DND-41 (cell line): ENCODE measurements at regions not wholly inside any gene's neighbourhood (a gene's known extent, or its start where the extent isn't known, plus 50 kb on each side); places are given as distances from the start of the nearest gene placed in this dataset.

ENCODE experiments used
- CTCF ChIP-seq: IDR thresholded peaks from 2 replicates; pipeline ENCODE4 v1.5.1; 2012; ENCODE audit warnings: borderline replicate concordance, low read length, moderate library complexity, mild to moderate bottlenecking; ENCODE audit not compliant: poor library complexity, severe bottlenecking; ENCODE audit errors: extremely low read depth
- EZH2 ChIP-seq: IDR thresholded peaks from 3 replicates; pipeline ENCODE4 v1.6.1; 2012; ENCODE audit warnings: borderline replicate concordance, low read depth, mild to moderate bottlenecking, moderate library complexity, low read length, inconsistent platforms; ENCODE audit not compliant: severe bottlenecking

GRCh38 chr19:28899703-28900102 lies 313.2 kb downstream of the UQCRFS1 start:
- TF ChIP-seq EZH2 (no peak), CTCF (no peak)
